HG03439 (cell line): ENCODE measurements at regions not wholly inside any gene's neighbourhood (a gene's known extent, or its start where the extent isn't known, plus 50 kb on each side); places are given as distances from the start of the nearest gene placed in this dataset.

Experiments used
- ATAC-seq: cut with Tn5 transposase; IDR thresholded peaks from one replicate; pipeline ENCODE4 v1.9.1; 2021; ENCODE audit warnings: mild to moderate bottlenecking, moderate library complexity; ENCODE audit not compliant: unreplicated experiment

- ATAC-seq: no peak
Observed at GRCh38 chr2:212945526-212945925, 205.9 kb downstream of the IKZF2 start.

- ATAC-seq: no peak
Observed at GRCh38 chr2:212943351-212943750, 208.1 kb downstream of the IKZF2 start.

- ATAC-seq: no peak
Observed at GRCh38 chr2:212941361-212941760, 210.1 kb downstream of the IKZF2 start.

- no peak for ATAC-seq
Observed at GRCh38 chr2:212940816-212941215, 210.6 kb downstream of the IKZF2 start.

GRCh38 chr2:212939777-212940531 lies 211.5 kb downstream of the IKZF2 start:
- no peak for ATAC-seq

- no peak for ATAC-seq
Observed at GRCh38 chr2:212938144-212938793, 213.1 kb downstream of the IKZF2 start.

- no peak for ATAC-seq
Observed at GRCh38 chr2:212936572-212936971, 214.8 kb downstream of the IKZF2 start.

- ATAC-seq: no peak
Observed at GRCh38 chr2:212935752-212936151, 215.7 kb downstream of the IKZF2 start.

- no peak for ATAC-seq
Observed at GRCh38 chr2:212931271-212931670, 220.1 kb downstream of the IKZF2 start.

- no peak for ATAC-seq
Observed at GRCh38 chr2:212930556-212931260, 220.7 kb downstream of the IKZF2 start.

- no peak for ATAC-seq
Observed at GRCh38 chr2:212929971-212930370, 221.4 kb downstream of the IKZF2 start.

GRCh38 chr2:212929116-212929515 lies 222.3 kb downstream of the IKZF2 start:
- no peak for ATAC-seq

GRCh38 chr2:212928681-212929080 lies 222.7 kb downstream of the IKZF2 start:
- ATAC-seq: no peak

GRCh38 chr2:212926940-212927339 lies 224.5 kb downstream of the IKZF2 start:
- no peak for ATAC-seq

GRCh38 chr2:212923393-212923792 lies 228.0 kb downstream of the IKZF2 start:
- no peak for ATAC-seq

- ATAC-seq: no peak
Observed at GRCh38 chr2:212922701-212923100, 228.7 kb downstream of the IKZF2 start.

GRCh38 chr2:212921711-212922110 lies 229.7 kb downstream of the IKZF2 start:
- ATAC-seq: no peak

GRCh38 chr2:212921061-212921460 lies 230.4 kb downstream of the IKZF2 start:
- no peak for ATAC-seq

GRCh38 chr2:212919238-212919637 lies 232.2 kb downstream of the IKZF2 start:
- no peak for ATAC-seq

GRCh38 chr2:212918336-212918735 lies 233.1 kb downstream of the IKZF2 start:
- ATAC-seq: no peak

GRCh38 chr2:212915121-212915782 lies 236.2 kb downstream of the IKZF2 start:
- peak; percentile 69 for ATAC-seq
